ENCODE measurements at regions not wholly inside any gene's neighbourhood (a gene's known extent, or its start where the extent isn't known, plus 50 kb on each side); places are given as distances from the start of the nearest gene placed in this dataset.

DNA sequence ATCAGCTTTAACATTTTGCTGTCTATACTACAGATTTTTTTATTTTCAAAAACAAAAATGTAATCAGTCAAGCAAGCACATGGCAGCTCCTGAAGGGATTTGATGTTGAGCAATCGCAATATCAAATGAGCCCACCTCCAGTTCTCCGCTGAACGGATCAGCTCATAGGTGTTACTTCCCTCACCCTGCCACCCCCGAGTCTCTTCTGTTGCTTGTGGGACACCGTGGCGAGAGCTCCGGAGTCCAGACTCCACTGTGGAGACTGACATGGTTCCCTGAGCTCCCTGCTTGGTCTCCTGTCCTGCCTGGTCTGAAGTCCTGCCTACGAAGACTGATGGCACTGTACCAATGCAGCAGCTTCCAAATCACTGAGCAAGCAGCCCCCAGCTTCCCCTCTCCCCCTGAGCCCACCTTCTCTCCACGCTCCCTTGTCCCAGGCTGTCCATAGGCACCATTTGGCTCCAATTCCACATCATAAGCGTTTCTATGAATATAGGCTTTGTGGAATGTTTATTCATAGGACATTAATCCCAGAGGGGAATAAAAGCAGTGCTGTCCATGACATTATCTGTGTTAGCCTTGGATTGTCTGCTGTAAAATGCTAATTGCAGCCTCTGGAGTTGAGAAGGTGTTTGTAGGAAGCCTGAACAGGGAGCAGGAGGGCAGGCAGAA is 162.2 kb downstream of the LY86 start:
- TF ChIP-seq CTCF (tag by site-specific recombination; IDR thresholded peaks at IDR 0.05) (no peak), YY1 (tag by site-specific recombination; IDR thresholded peaks at IDR 0.05) (no peak), HOXC10 (CRISPR knock-in tag; IDR thresholded peaks at IDR 0.05) (no peak)

All from HEK293 (cell line).